HCT116 (cell line): ENCODE measurements at regions not wholly inside any gene's neighbourhood (a gene's known extent, or its start where the extent isn't known, plus 50 kb on each side); places are given as distances from the start of the nearest gene placed in this dataset.

Experiments
- ATAC-seq: fragments of 200-7000 bp; cut with Tn5 transposase; 2 replicates; pipeline ENCODE4 v1.9.1; 2020; ENCODE audit warnings: mild to moderate bottlenecking, moderate library complexity
- BruUV-seq: library from RNA; stranded (reverse); fragments of 400-500 nt; replicated peaks from 2 replicates; lab custom pipeline; 2021; lab: Mats Ljungman, UMichigan
- CTCF ChIA-PET: fragments of 300-600 bp; sonication (Branson Sonifier 250); formaldehyde crosslinking; loops from one replicate; lab custom pipeline; 2021; ENCODE audit warnings: antibody characterized with exemption; lab: Charles Lee
- POLR2A ChIA-PET: fragments of 300-600, 350-600 bp; sonication (Branson Sonifier 250); formaldehyde crosslinking; loops from one replicate; lab custom pipeline; 2021; ENCODE audit warnings: antibody characterized with exemption; lab: Charles Lee
- RAD21 ChIA-PET, 2 experiments: fragments of 300-600 bp; sonication (Branson Sonifier 250); formaldehyde crosslinking; loops; one replicate each; lab custom pipeline; 2023; ENCODE audit warnings: low total read pairs in 2 of 2; ENCODE audit not compliant: uncharacterized antibody in 2 of 2, unreplicated experiment in 2 of 2, low non-redundant PET in 1 of 2; lab: Charles Lee
- DNase-seq: peaks from one replicate; pipeline ENCODE4 v3.0.0-alpha.2; 2010; ENCODE audit warnings: low read depth, low spot score
- H2AFZ ChIP-seq: fragments of 200-600 bp; shearing (Covaris generic), sonication (generic); 2 replicates; pipeline ENCODE4 v1.6.1; 2017; ENCODE audit warnings: low read depth, mixed run types, mixed read lengths, antibody characterized with exemption, low read length; ENCODE audit not compliant: poor library complexity, severe bottlenecking
- H3K27ac ChIP-seq: 2 replicates; pipeline ENCODE4 v1.5.1; 2012; ENCODE audit warnings: low read depth, low read length
- H3K27me3 ChIP-seq: fragments of 200-600 bp; sonication (generic); 2 replicates; pipeline ENCODE4 v1.6.1; 2016; ENCODE audit warnings: mixed run types, low read length, mixed read lengths; ENCODE audit not compliant: insufficient read depth
- H3K36me3 ChIP-seq, 2 experiments: fragments of 200-500 bp in 1 of 2; fragments of 200-600 bp in 1 of 2; sonication (Bioruptor generic) in 1 of 2; sonication (generic) in 1 of 2; 2 replicates each; pipeline versions ENCODE4 v1.5.1 to v1.6.1; 2014 to 2016; ENCODE audit warnings: low read length in 2 of 2, inconsistent platforms in 1 of 2, mixed read lengths in 1 of 2, mixed run types in 1 of 2; ENCODE audit not compliant: insufficient read depth in 2 of 2, control insufficient read depth in 1 of 2
- H3K4me1 ChIP-seq, 2 experiments: fragments of 200-600 bp in 1 of 2; sonication (generic) in 1 of 2; 2 replicates each; pipeline versions ENCODE4 v1.5.1 to v1.6.1; 2012 to 2017; ENCODE audit warnings: low read length in 2 of 2, inconsistent platforms in 1 of 2, mild to moderate bottlenecking in 1 of 2, mixed read lengths in 1 of 2, mixed run types in 1 of 2, moderate library complexity in 1 of 2; ENCODE audit not compliant: insufficient read depth in 2 of 2, control insufficient read depth in 1 of 2
- H3K4me2 ChIP-seq: fragments of 200-600 bp; sonication (generic); 2 replicates; pipeline ENCODE4 v1.6.1; 2017; ENCODE audit warnings: mixed run types, low read length, mixed read lengths
- H3K4me3 ChIP-seq, 2 experiments: fragments of 200-600 bp in 1 of 2; sonication (generic) in 1 of 2; replicated peaks in 1 of 2; 2 replicates each; pipeline ENCODE4 v1.5.1; 2011 to 2016; ENCODE audit warnings: low read length in 2 of 2, control low read depth in 1 of 2, low read depth in 1 of 2, mild to moderate bottlenecking in 1 of 2, mixed read lengths in 1 of 2, mixed run types in 1 of 2
- H3K79me2 ChIP-seq: fragments of 200-600 bp; sonication (generic); 2 replicates; pipeline ENCODE4 v1.6.1; 2017; ENCODE audit warnings: mild to moderate bottlenecking, mixed run types, low read length, moderate library complexity, mixed read lengths; ENCODE audit not compliant: insufficient read depth
- H3K9ac ChIP-seq: fragments of 200-600 bp; sonication (generic); 2 replicates; pipeline ENCODE4 v1.6.1; 2016; ENCODE audit warnings: low read length, mixed read lengths
- H3K9me2 ChIP-seq: fragments of 200-600 bp; sonication (generic), shearing (Covaris generic); 2 replicates; pipeline ENCODE4 v1.6.1; 2017; ENCODE audit warnings: mixed run types, mild to moderate bottlenecking, moderate library complexity; ENCODE audit not compliant: insufficient read depth
- H3K9me3 ChIP-seq, 2 experiments: fragments of 200-500 bp in 1 of 2; fragments of 200-600 bp in 1 of 2; sonication (Bioruptor generic) in 1 of 2; sonication (generic) in 1 of 2; 2 replicates each; pipeline ENCODE4 v1.6.1; 2014 to 2017; ENCODE audit warnings: low read length in 2 of 2, mixed read lengths in 2 of 2, inconsistent platforms in 1 of 2, low read depth in 1 of 2, mild to moderate bottlenecking in 1 of 2, mixed run types in 1 of 2, moderate library complexity in 1 of 2; ENCODE audit not compliant: control insufficient read depth in 1 of 2, insufficient read depth in 1 of 2
- H4K20me1 ChIP-seq: fragments of 200-600 bp; sonication (generic), shearing (Covaris generic); 2 replicates; pipeline ENCODE4 v1.6.1; 2017; ENCODE audit warnings: mixed run types, mild to moderate bottlenecking, moderate library complexity; ENCODE audit not compliant: insufficient read depth
- CBX3 ChIP-seq: IDR thresholded peaks from 2 replicates; pipeline ENCODE4 v1.6.1; 2012; ENCODE audit warnings: low read depth
- CEBPB ChIP-seq: IDR thresholded peaks from 2 replicates; pipeline ENCODE4 v1.6.1; 2012; ENCODE audit warnings: low read depth
- ELF1 ChIP-seq: IDR thresholded peaks from 2 replicates; pipeline ENCODE4 v1.6.1; 2012; ENCODE audit warnings: low read depth, borderline replicate concordance
- EZH2 ChIP-seq: fragments of 200-600 bp; sonication (generic); IDR thresholded peaks from 2 replicates; pipeline ENCODE4 v1.6.1; 2017; ENCODE audit warnings: antibody characterized with exemption, mixed run types
- EZH2phosphoT487 ChIP-seq: fragments of 200-600 bp; IDR thresholded peaks from 2 replicates; pipeline ENCODE4 v1.6.1; 2018; ENCODE audit warnings: antibody characterized with exemption, borderline replicate concordance
- FOSL1 ChIP-seq: IDR thresholded peaks from 2 replicates; pipeline ENCODE4 v1.6.1; 2012; ENCODE audit warnings: low read depth
- JUND ChIP-seq: IDR thresholded peaks from 2 replicates; pipeline ENCODE4 v1.6.1; 2012
- POLR2A ChIP-seq: IDR thresholded peaks from 2 replicates; pipeline ENCODE4 v1.7.0; 2011; ENCODE audit warnings: borderline replicate concordance; ENCODE audit not compliant: insufficient read depth, insufficient read length; ENCODE audit errors: extremely low read depth
- POLR2AphosphoS5 ChIP-seq: IDR thresholded peaks from 2 replicates; pipeline ENCODE4 v1.6.1; 2011; ENCODE audit warnings: mild to moderate bottlenecking, low read depth, low read length, moderate library complexity
- RAD21 ChIP-seq: IDR thresholded peaks from 2 replicates; pipeline ENCODE4 v1.6.1; 2012; ENCODE audit warnings: low read depth, mild to moderate bottlenecking
- SIN3A ChIP-seq: IDR thresholded peaks from 2 replicates; pipeline ENCODE4 v1.6.1; 2012; ENCODE audit warnings: low read depth
- SP1 ChIP-seq: IDR thresholded peaks from 2 replicates; pipeline ENCODE4 v1.6.1; 2012; ENCODE audit warnings: low read depth
- SRF ChIP-seq: IDR thresholded peaks from 2 replicates; pipeline ENCODE4 v1.6.1; 2012; ENCODE audit warnings: low read depth
- TCF7L2 ChIP-seq: IDR thresholded peaks from 2 replicates; pipeline ENCODE4 v1.7.0; 2011; ENCODE audit warnings: borderline replicate concordance, inconsistent platforms; ENCODE audit not compliant: insufficient read depth, insufficient read length; ENCODE audit errors: extremely low read depth
- YY1 ChIP-seq: IDR thresholded peaks from 2 replicates; pipeline ENCODE4 v1.6.1; 2011; ENCODE audit warnings: low read length, low read depth, moderate library complexity, mild to moderate bottlenecking; ENCODE audit not compliant: insufficient replicate concordance; ENCODE audit errors: extremely low read depth
- ZFX ChIP-seq: fragments of 450-650 bp; IDR thresholded peaks from 2 replicates; pipeline ENCODE4 v1.6.1; 2017
- ZNF274 ChIP-seq: fragments of 200-500 bp; sonication (Bioruptor generic); IDR thresholded peaks from 2 replicates; pipeline ENCODE4 v1.6.1; 2014; ENCODE audit warnings: mild to moderate bottlenecking, low read depth, low read length, inconsistent platforms
- intact Hi-C: fragments of 100-400 bp; cut with micrococcal nuclease; formaldehyde crosslinking; loops from 2 replicates; pipeline ENCODE4 v1.10.0; 2022
- TF ChIP-seq, protein P1 (sequence below): IDR thresholded peaks from 2 replicates; pipeline ENCODE4 v1.6.1; 2012; ENCODE audit warnings: low read depth
- TF ChIP-seq, protein P2 (sequence below), 3 experiments: fragments of 200-600 bp in 1 of 3; sonication (generic) in 1 of 3; IDR thresholded peaks in 2 of 3; conservative IDR thresholded peaks in 1 of 3; 2 replicates each; pipeline ENCODE4 v1.5.1; 2012 to 2017; ENCODE audit warnings: low read depth in 2 of 3, low read length in 2 of 3, antibody characterized with exemption in 1 of 3, borderline replicate concordance in 1 of 3, control low read depth in 1 of 3, mild to moderate bottlenecking in 1 of 3, mixed read lengths in 1 of 3, mixed run types in 1 of 3, moderate library complexity in 1 of 3; ENCODE audit not compliant: insufficient read depth in 1 of 3
- TF ChIP-seq, protein P3 (sequence below): IDR thresholded peaks from 2 replicates; pipeline ENCODE4 v1.6.1; 2012

DNA sequence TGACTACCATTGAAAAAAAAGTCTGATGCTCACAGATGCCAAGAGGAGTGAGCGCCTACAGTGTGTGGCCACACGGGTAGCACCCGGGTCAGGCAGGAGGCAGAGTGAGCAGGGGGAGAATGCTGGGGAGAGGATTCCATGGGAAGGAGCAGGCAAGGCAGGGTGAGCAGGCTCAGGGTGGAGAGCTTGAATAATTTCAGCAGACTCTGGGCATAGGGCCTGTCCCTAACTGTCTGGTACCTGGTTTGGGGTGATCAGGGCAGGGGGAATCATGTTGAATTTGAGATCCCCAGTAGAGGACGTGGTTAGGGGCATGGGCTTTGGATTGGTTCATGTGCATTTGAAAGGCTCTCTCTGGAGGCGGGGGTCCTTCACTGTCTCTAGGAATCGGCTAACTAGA is 51.2 kb upstream of the TLR3 start:
- no peaks in the 10 kb centered on the region for H3K9me3 ChIP-seq
- no peaks in the 10 kb centered on the region for H3K36me3 ChIP-seq
- intact Hi-C loops: no loop called here
- H4K20me1 ChIP-seq: no peaks in the 10 kb centered on the region
- RAD21 ChIA-PET: no interaction called here
- no TSS peak for BruUV-seq
- CTCF ChIA-PET: interaction anchor here (1.0 to 1.9 kb wide), 2 partner anchors 21 to 377 kb away, joined by 3 to 6 read pairs; no protein-coding TSS in a partner anchor
- no peak overlapping the region for H3K9ac ChIP-seq
- TF ChIP-seq ZNF274 (no peak), FOSL1 (no peak), YY1 (no peak), CEBPB (no peak), EZH2phosphoT487 (no peak), RAD21 (no peak), JUND (no peak), EZH2 (no peak), POLR2AphosphoS5 (no peak), SIN3A (no peak), CBX3 (no peak), ZFX (no peak), SRF (no peak), SP1 (no peak), POLR2A (no peak), TCF7L2 (no peak), ELF1 (no peak)
- TF ChIP-seq, protein P1, sequence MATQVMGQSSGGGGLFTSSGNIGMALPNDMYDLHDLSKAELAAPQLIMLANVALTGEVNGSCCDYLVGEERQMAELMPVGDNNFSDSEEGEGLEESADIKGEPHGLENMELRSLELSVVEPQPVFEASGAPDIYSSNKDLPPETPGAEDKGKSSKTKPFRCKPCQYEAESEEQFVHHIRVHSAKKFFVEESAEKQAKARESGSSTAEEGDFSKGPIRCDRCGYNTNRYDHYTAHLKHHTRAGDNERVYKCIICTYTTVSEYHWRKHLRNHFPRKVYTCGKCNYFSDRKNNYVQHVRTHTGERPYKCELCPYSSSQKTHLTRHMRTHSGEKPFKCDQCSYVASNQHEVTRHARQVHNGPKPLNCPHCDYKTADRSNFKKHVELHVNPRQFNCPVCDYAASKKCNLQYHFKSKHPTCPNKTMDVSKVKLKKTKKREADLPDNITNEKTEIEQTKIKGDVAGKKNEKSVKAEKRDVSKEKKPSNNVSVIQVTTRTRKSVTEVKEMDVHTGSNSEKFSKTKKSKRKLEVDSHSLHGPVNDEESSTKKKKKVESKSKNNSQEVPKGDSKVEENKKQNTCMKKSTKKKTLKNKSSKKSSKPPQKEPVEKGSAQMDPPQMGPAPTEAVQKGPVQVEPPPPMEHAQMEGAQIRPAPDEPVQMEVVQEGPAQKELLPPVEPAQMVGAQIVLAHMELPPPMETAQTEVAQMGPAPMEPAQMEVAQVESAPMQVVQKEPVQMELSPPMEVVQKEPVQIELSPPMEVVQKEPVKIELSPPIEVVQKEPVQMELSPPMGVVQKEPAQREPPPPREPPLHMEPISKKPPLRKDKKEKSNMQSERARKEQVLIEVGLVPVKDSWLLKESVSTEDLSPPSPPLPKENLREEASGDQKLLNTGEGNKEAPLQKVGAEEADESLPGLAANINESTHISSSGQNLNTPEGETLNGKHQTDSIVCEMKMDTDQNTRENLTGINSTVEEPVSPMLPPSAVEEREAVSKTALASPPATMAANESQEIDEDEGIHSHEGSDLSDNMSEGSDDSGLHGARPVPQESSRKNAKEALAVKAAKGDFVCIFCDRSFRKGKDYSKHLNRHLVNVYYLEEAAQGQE: no peak
- TF ChIP-seq, protein P2, sequence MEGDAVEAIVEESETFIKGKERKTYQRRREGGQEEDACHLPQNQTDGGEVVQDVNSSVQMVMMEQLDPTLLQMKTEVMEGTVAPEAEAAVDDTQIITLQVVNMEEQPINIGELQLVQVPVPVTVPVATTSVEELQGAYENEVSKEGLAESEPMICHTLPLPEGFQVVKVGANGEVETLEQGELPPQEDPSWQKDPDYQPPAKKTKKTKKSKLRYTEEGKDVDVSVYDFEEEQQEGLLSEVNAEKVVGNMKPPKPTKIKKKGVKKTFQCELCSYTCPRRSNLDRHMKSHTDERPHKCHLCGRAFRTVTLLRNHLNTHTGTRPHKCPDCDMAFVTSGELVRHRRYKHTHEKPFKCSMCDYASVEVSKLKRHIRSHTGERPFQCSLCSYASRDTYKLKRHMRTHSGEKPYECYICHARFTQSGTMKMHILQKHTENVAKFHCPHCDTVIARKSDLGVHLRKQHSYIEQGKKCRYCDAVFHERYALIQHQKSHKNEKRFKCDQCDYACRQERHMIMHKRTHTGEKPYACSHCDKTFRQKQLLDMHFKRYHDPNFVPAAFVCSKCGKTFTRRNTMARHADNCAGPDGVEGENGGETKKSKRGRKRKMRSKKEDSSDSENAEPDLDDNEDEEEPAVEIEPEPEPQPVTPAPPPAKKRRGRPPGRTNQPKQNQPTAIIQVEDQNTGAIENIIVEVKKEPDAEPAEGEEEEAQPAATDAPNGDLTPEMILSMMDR (IDR thresholded peaks at IDR 0.05 in 2 of 3, conservative IDR thresholded peaks at IDR 0.05 in 1 of 3; ENCODE audit: borderline replicate concordance in 1 of 3, insufficient read depth in 1 of 3, low read depth in 2 of 3, low read length in 2 of 3): no peak
- TF ChIP-seq, protein P3, sequence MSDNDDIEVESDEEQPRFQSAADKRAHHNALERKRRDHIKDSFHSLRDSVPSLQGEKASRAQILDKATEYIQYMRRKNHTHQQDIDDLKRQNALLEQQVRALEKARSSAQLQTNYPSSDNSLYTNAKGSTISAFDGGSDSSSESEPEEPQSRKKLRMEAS: no peak
- POLR2A ChIA-PET: no interaction called here
- H3K27me3 ChIP-seq: no peaks in the 10 kb centered on the region
- no peak overlapping the region for H3K4me2 ChIP-seq
- H2AFZ ChIP-seq: no peak overlapping the region
- H3K79me2 ChIP-seq: no peaks in the 10 kb centered on the region
- no peak overlapping the region for H3K27ac ChIP-seq
- ATAC-seq: no peak
- no peaks in the 10 kb centered on the region for H3K4me1 ChIP-seq
- H3K9me2 ChIP-seq: no peaks in the 10 kb centered on the region
- DNase-seq: no peak
- no peak overlapping the region for H3K4me3 ChIP-seq
